HepG2 (cell line): ENCODE measurements at regions not wholly inside any gene's neighbourhood (a gene's known extent, or its start where the extent isn't known, plus 50 kb on each side); places are given as distances from the start of the nearest gene placed in this dataset.

Experiments used
- ATAC-seq: fragments of 200-7000 bp; cut with Tn5 transposase; 3 replicates; pipeline ENCODE4 v1.9.1; 2020; ENCODE audit warnings: mild to moderate bottlenecking, moderate library complexity
- BruUV-seq: library from RNA; stranded (reverse); fragments of 400-500 nt; replicated peaks from 2 replicates; lab custom pipeline; 2021; lab: Mats Ljungman, UMichigan
- CTCF ChIA-PET: fragments of 300-600 bp; formaldehyde crosslinking; extraction: SDS; loops from one replicate; lab custom pipeline; 2021; ENCODE audit warnings: low total read pairs, inconsistent platforms, low intra/inter-chr PET ratio; lab: Yijun Ruan, JAX
- POLR2A ChIA-PET: fragments of 350-600 bp; sonication (Branson Sonifier 250); formaldehyde crosslinking; loops from one replicate; lab custom pipeline; 2020; ENCODE audit warnings: antibody characterized with exemption, inconsistent platforms; lab: Yijun Ruan, JAX
- DNase-seq: peaks from one replicate; pipeline ENCODE4 v3.0.0-alpha.2; 2015; ENCODE audit warnings: low spot score
- FAIRE-seq: peaks from 3 replicates; lab custom pipeline; 2011; peaks lifted over from hg19 to GRCh38; lab: Jason Lieb, UNC
- H2AFZ ChIP-seq: one replicate; pipeline ENCODE4 v1.6.1; 2011; ENCODE audit warnings: low read length, inconsistent platforms
- H3K27ac ChIP-seq: fragments of 300-600 bp; 3 replicates; pipeline ENCODE4 v1.8.0; 2011; ENCODE audit warnings: mixed run types, mild to moderate bottlenecking, mixed read lengths, low read length, inconsistent platforms; ENCODE audit not compliant: insufficient read depth; ENCODE audit errors: extremely low read length
- H3K27me3 ChIP-seq, 2 experiments: fragments of 200-600 bp in 1 of 2; 2 replicates in 1 of 2; 3 replicates in 1 of 2; pipeline versions ENCODE4 v1.6.0 to v1.8.0; 2011; ENCODE audit warnings: low read length in 2 of 2, mild to moderate bottlenecking in 2 of 2, moderate library complexity in 2 of 2, inconsistent platforms in 1 of 2; ENCODE audit not compliant: insufficient read depth in 2 of 2, control insufficient read depth in 1 of 2
- H3K36me3 ChIP-seq, 2 experiments: fragments of 200-600 bp in 1 of 2; replicated peaks in 1 of 2; 2 replicates in 1 of 2; 3 replicates in 1 of 2; pipeline versions ENCODE4 v1.5.1 to v1.8.0; 2011; ENCODE audit warnings: low read length in 2 of 2, inconsistent platforms in 1 of 2; ENCODE audit not compliant: insufficient read depth in 2 of 2, control insufficient read depth in 1 of 2
- H3K4me1 ChIP-seq: 2 replicates; pipeline ENCODE4 v1.5.1; 2012; ENCODE audit warnings: low read length, inconsistent platforms; ENCODE audit not compliant: insufficient read depth
- H3K4me2 ChIP-seq: 2 replicates; pipeline ENCODE4 v1.6.0; 2011; ENCODE audit warnings: low read depth, low read length, inconsistent platforms
- H3K4me3 ChIP-seq, 3 experiments: fragments of 200-600 bp in 1 of 3; sonication (generic), shearing (Covaris generic) in 1 of 3; replicated peaks in 1 of 3; 2 replicates each; pipeline ENCODE4 v1.5.1; 2011 to 2016; ENCODE audit warnings: low read length in 3 of 3, inconsistent platforms in 2 of 3, low read depth in 2 of 3, mild to moderate bottlenecking in 2 of 3, control low read depth in 1 of 3, mixed read lengths in 1 of 3; ENCODE audit not compliant: insufficient read depth in 1 of 3
- H3K79me2 ChIP-seq: one replicate; pipeline ENCODE4 v1.6.1; 2011; ENCODE audit warnings: low read length, inconsistent platforms; ENCODE audit not compliant: insufficient read depth
- H3K9ac ChIP-seq: 2 replicates; pipeline ENCODE4 v1.6.0; 2011; ENCODE audit warnings: mild to moderate bottlenecking, low read depth, low read length, inconsistent platforms; ENCODE audit not compliant: insufficient read depth
- H3K9me3 ChIP-seq: 2 replicates; pipeline ENCODE4 v1.5.1; 2012; ENCODE audit warnings: mild to moderate bottlenecking, low read length
- H4K20me1 ChIP-seq: 2 replicates; pipeline ENCODE4 v1.6.0; 2011; ENCODE audit warnings: inconsistent platforms, mild to moderate bottlenecking, low read length, moderate library complexity; ENCODE audit not compliant: insufficient read depth
- CHD4 ChIP-seq: fragments of 200-600 bp; sonication (generic); IDR thresholded peaks from 2 replicates; pipeline ENCODE4 v1.7.0; 2017; ENCODE audit warnings: mild to moderate bottlenecking, low read length, borderline replicate concordance
- DNMT1 ChIP-seq: sonication (generic); formaldehyde crosslinking; IDR thresholded peaks from 2 replicates; pipeline ENCODE4 v1.5.1; 2020; ENCODE audit warnings: mild to moderate bottlenecking, missing genetic modification reagents
- GRHL1 ChIP-seq: sonication (generic); formaldehyde crosslinking; conservative IDR thresholded peaks from 2 replicates; pipeline ENCODE4 v1.8.0; 2022; ENCODE audit warnings: missing genetic modification reagents
- KLF16 ChIP-seq, 2 experiments: sonication (generic) in 1 of 2; formaldehyde crosslinking in 1 of 2; IDR thresholded peaks; 2 replicates each; pipeline versions ENCODE4 v1.6.1 to v1.8.0; 2016 to 2023; ENCODE audit warnings: missing genetic modification reagents in 2 of 2, missing compliant biosample characterization in 1 of 2
- PBX3 ChIP-seq: sonication (generic); formaldehyde crosslinking; IDR thresholded peaks from 2 replicates; pipeline ENCODE4 v1.8.1; 2023; ENCODE audit warnings: missing genetic modification reagents, inconsistent platforms, borderline replicate concordance
- PHF8 ChIP-seq: sonication (generic); formaldehyde crosslinking; IDR thresholded peaks from 2 replicates; pipeline ENCODE4 v1.5.0; 2020; ENCODE audit warnings: missing genetic modification reagents
- SIX1 ChIP-seq: sonication (generic); formaldehyde crosslinking; IDR thresholded peaks from 2 replicates; pipeline ENCODE4 v1.4.0; 2020; ENCODE audit warnings: missing genetic modification reagents, borderline replicate concordance
- SMARCE1 ChIP-seq: fragments of 450-650 bp; IDR thresholded peaks from 2 replicates; pipeline ENCODE4 v1.6.1; 2017; ENCODE audit warnings: borderline replicate concordance
- SNAPC4 ChIP-seq: sonication (generic); formaldehyde crosslinking; IDR thresholded peaks from 2 replicates; pipeline ENCODE4 v1.4.0; 2020; ENCODE audit warnings: mild to moderate bottlenecking, missing genetic modification reagents
- STAT6 ChIP-seq: sonication (generic); formaldehyde crosslinking; IDR thresholded peaks from 2 replicates; pipeline ENCODE4 v1.4.0; 2020; ENCODE audit warnings: missing genetic modification reagents, mild to moderate bottlenecking, borderline replicate concordance
- ZNF33B ChIP-seq: sonication (generic); formaldehyde crosslinking; IDR thresholded peaks from 2 replicates; pipeline ENCODE4 v1.5.1; 2020; ENCODE audit warnings: mild to moderate bottlenecking, missing genetic modification reagents
- ZNF564 ChIP-seq: sonication (generic); formaldehyde crosslinking; IDR thresholded peaks from 2 replicates; pipeline ENCODE4 v1.8.1; 2023; ENCODE audit warnings: mild to moderate bottlenecking, missing genetic modification reagents
- ZNF740 ChIP-seq: sonication (generic); formaldehyde crosslinking; IDR thresholded peaks from 2 replicates; pipeline ENCODE4 v1.4.0; 2020; ENCODE audit warnings: missing genetic modification reagents
- WGBS: methylation state at CpG from one replicate; pipeline ENCODE4 v1.1.6; 2017; ENCODE audit warnings: low lambda C conversion rate; 5-methylcytosine and 5-hydroxymethylcytosine counted together
- in situ Hi-C: cut with HindIII; loops from 2 replicates; pipeline ENCODE4 v1.10.0; 2017; ENCODE audit warnings: low pct_unique_long_range_greater_than_20kb; ENCODE audit not compliant: extremely low pct_ligation_motif_present
- intact Hi-C: fragments of 100-400 bp; cut with micrococcal nuclease; formaldehyde crosslinking; loops from one replicate; pipeline ENCODE4 v1.10.0; 2022; ENCODE audit not compliant: unreplicated experiment

- TF ChIP-seq PBX3 (CRISPR knock-in tag) = no peak
- TF ChIP-seq GRHL1 (CRISPR knock-in tag) = no peak
- no peak for TF ChIP-seq SMARCE1
- TF ChIP-seq ZNF33B (CRISPR knock-in tag) = no peak
These were observed 176.2 kb downstream of the URI1 start (continued) for GRCh38 chr19:30118221-30118620.

GRCh38 chr19:30118760-30119159, 176.7 kb downstream of the URI1 start:
- TF ChIP-seq SIX1 (CRISPR knock-in tag) = no peak
- TF ChIP-seq ZNF740 (CRISPR knock-in tag) = no peak
- no peak for TF ChIP-seq PHF8 (CRISPR knock-in tag)
- TF ChIP-seq ZNF564 (CRISPR knock-in tag) = no peak
- TF ChIP-seq STAT6 (CRISPR knock-in tag) = no peak
- no peak for TF ChIP-seq DNMT1 (CRISPR knock-in tag)
- no peak for TF ChIP-seq SNAPC4 (CRISPR knock-in tag)
- no peak for TF ChIP-seq KLF16 (CRISPR knock-in tag; IDR thresholded peaks at IDR 0.05)
- no peak for TF ChIP-seq CHD4
- Histone ChIP-seq H2AFZ (no peak overlapping the region), H3K9me3 (no peaks in the 10 kb centered on the region), H3K4me1 (no peaks in the 10 kb centered on the region), H3K36me3 (no peaks in the 10 kb centered on the region), H3K79me2 (no peaks in the 10 kb centered on the region), H3K4me2 (no peak overlapping the region), H3K9ac (no peak overlapping the region), H4K20me1 (no peaks in the 10 kb centered on the region), H3K27ac (no peak overlapping the region), H3K27me3 (peaks cover 0 to 21% of the 10 kb centered on the region in 2 experiments; a peak in 4 of 5 replicates), H3K4me3 (no peak overlapping the region)
- ATAC-seq (no peak), FAIRE-seq (no peak), DNase-seq (no peak)
- 8% methylated on average over 4 of the region's 12 CpGs for WGBS
- intact Hi-C loops (no loop called here), in situ Hi-C loops (no loop called here)
- POLR2A ChIA-PET = no interaction called here
- CTCF ChIA-PET = no interaction called here
- BruUV-seq = no TSS peak
